ENCODE measurements at regions not wholly inside any gene's neighbourhood (a gene's known extent, or its start where the extent isn't known, plus 50 kb on each side); places are given as distances from the start of the nearest gene placed in this dataset.

- H3K79me2 ChIP-seq (replicated peaks; ENCODE audit: insufficient read depth, low read length) = no peaks in the 10 kb centered on the region
- no peaks in the 10 kb centered on the region for H3K27me3 ChIP-seq (ENCODE audit: insufficient read depth, low read depth, low read length)
- no peaks in the 10 kb centered on the region for H3F3A ChIP-seq (ENCODE audit: insufficient read depth, low read length, poor library complexity, severe bottlenecking)
- no peaks in the 10 kb centered on the region for H3K9me3 ChIP-seq (ENCODE audit: low read length)
- H3K4me3 ChIP-seq (ENCODE audit: low read length) = no peak overlapping the region
- no peaks in the 10 kb centered on the region for H3K36me3 ChIP-seq (ENCODE audit: insufficient read depth, low read length)
- H2AFZ ChIP-seq (ENCODE audit: low read depth, low read length) = no peak overlapping the region
- TF ChIP-seq RAD21 (conservative IDR thresholded peaks at IDR 0.05) (no peak), REST (IDR thresholded peaks at IDR 0.05; ENCODE audit: borderline replicate concordance) (no peak), POLR2AphosphoS5 (IDR thresholded peaks at IDR 0.05) (no peak), EZH2 (IDR thresholded peaks at IDR 0.05; ENCODE audit: borderline replicate concordance, insufficient read depth, low read length, poor library complexity, severe bottlenecking) (no peak), CTCF (IDR thresholded peaks at IDR 0.05; ENCODE audit: poor library complexity, severe bottlenecking) (no peak), TAF1 (IDR thresholded peaks at IDR 0.05; ENCODE audit: low read depth) (no peak), EP300 (conservative IDR thresholded peaks at IDR 0.05; ENCODE audit: poor library complexity, severe bottlenecking) (no peak)
- H3K9me2 ChIP-seq (ENCODE audit: insufficient read depth, low read length) = no peaks in the 10 kb centered on the region
- no peak overlapping the region for H3K9ac ChIP-seq (ENCODE audit: low read length)
- no peak overlapping the region for H3K27ac ChIP-seq (ENCODE audit: low read length)
- no peak overlapping the region for H3K4me2 ChIP-seq (ENCODE audit: low read length)
- no peaks in the 10 kb centered on the region for H4K20me1 ChIP-seq (ENCODE audit: insufficient read depth)
Observed at GRCh38 chr2:236464140-236464539, 105.5 kb upstream of the ACKR3 start.

- H3F3A ChIP-seq (ENCODE audit: insufficient read depth, low read length, poor library complexity, severe bottlenecking) = no peaks in the 10 kb centered on the region
- H2AFZ ChIP-seq (ENCODE audit: low read depth, low read length) = no peak overlapping the region
- H3K4me3 ChIP-seq (ENCODE audit: low read length) = no peak overlapping the region
- no peaks in the 10 kb centered on the region for H3K36me3 ChIP-seq (ENCODE audit: insufficient read depth, low read length)
- TF ChIP-seq RAD21 (conservative IDR thresholded peaks at IDR 0.05) (no peak), POLR2AphosphoS5 (IDR thresholded peaks at IDR 0.05) (no peak), SMC3 (conservative IDR thresholded peaks at IDR 0.05; ENCODE audit: poor library complexity) (no peak), EP300 (conservative IDR thresholded peaks at IDR 0.05; ENCODE audit: poor library complexity, severe bottlenecking) (no peak), TAF1 (IDR thresholded peaks at IDR 0.05; ENCODE audit: low read depth) (no peak), REST (IDR thresholded peaks at IDR 0.05; ENCODE audit: borderline replicate concordance) (no peak), MXI1 (conservative IDR thresholded peaks at IDR 0.05; ENCODE audit: poor library complexity, severe bottlenecking) (no peak), CTCF (IDR thresholded peaks at IDR 0.05; ENCODE audit: poor library complexity, severe bottlenecking) (no peak), EZH2 (IDR thresholded peaks at IDR 0.05; ENCODE audit: borderline replicate concordance, insufficient read depth, low read length, poor library complexity, severe bottlenecking) (no peak)
- no peaks in the 10 kb centered on the region for H3K9me3 ChIP-seq (ENCODE audit: low read length)
- no peak overlapping the region for H3K4me2 ChIP-seq (ENCODE audit: low read length)
- no peaks in the 10 kb centered on the region for H4K20me1 ChIP-seq (ENCODE audit: insufficient read depth)
- no peak overlapping the region for H3K9ac ChIP-seq (ENCODE audit: low read length)
- no peaks in the 10 kb centered on the region for H3K79me2 ChIP-seq (replicated peaks; ENCODE audit: insufficient read depth, low read length)
- no peaks in the 10 kb centered on the region for H3K27me3 ChIP-seq (ENCODE audit: insufficient read depth, low read depth, low read length)
- H3K27ac ChIP-seq (ENCODE audit: low read length) = no peak overlapping the region
- no peaks in the 10 kb centered on the region for H3K9me2 ChIP-seq (ENCODE audit: insufficient read depth, low read length)
Observed at GRCh38 chr2:236472720-236473495, 96.7 kb upstream of the ACKR3 start.

Data from neural cell (in vitro differentiated cells).